Smooth muscle cell (in vitro differentiated cells): ENCODE measurements at regions not wholly inside any gene's neighbourhood (a gene's known extent, or its start where the extent isn't known, plus 50 kb on each side); places are given as distances from the start of the nearest gene placed in this dataset.

Experiments
- DNase-seq: peaks from one replicate; lab custom pipeline; 2025; ENCODE audit not compliant: unreplicated experiment; lab: John Stamatoyannopoulos, UW
- H2AFZ ChIP-seq: fragments of 200-600 bp; sonication (generic); 2 replicates; pipeline ENCODE4 v1.6.0; 2016; ENCODE audit warnings: antibody characterized with exemption, low read depth, mild to moderate bottlenecking
- H3F3A ChIP-seq: fragments of 200-600 bp; sonication (generic); 2 replicates; pipeline ENCODE4 v1.6.0; 2017; ENCODE audit warnings: antibody characterized with exemption, low read depth
- H3K27ac ChIP-seq: fragments of 200-600 bp; sonication (generic); 2 replicates; pipeline ENCODE4 v1.5.1; 2016; ENCODE audit warnings: low read depth, mild to moderate bottlenecking
- H3K27me3 ChIP-seq: fragments of 200-600 bp; sonication (generic); 2 replicates; pipeline ENCODE4 v1.6.1; 2016; ENCODE audit warnings: low read depth, mild to moderate bottlenecking
- H3K36me3 ChIP-seq: fragments of 200-600 bp; sonication (generic); 2 replicates; pipeline ENCODE4 v1.5.1; 2016; ENCODE audit warnings: low read depth
- H3K4me1 ChIP-seq: fragments of 200-600 bp; sonication (generic); 2 replicates; pipeline ENCODE4 v1.5.1; 2016; ENCODE audit warnings: low read depth
- H3K4me2 ChIP-seq: fragments of 200-600 bp; sonication (generic); 2 replicates; pipeline ENCODE4 v1.6.0; 2016; ENCODE audit warnings: mild to moderate bottlenecking
- H3K4me3 ChIP-seq: fragments of 200-600 bp; sonication (generic); 2 replicates; pipeline ENCODE4 v1.5.1; 2016; ENCODE audit warnings: mild to moderate bottlenecking
- H3K79me2 ChIP-seq: fragments of 200-600 bp; sonication (generic); 2 replicates; pipeline ENCODE4 v1.6.0; 2016; ENCODE audit warnings: low read depth, mild to moderate bottlenecking
- H3K9ac ChIP-seq: fragments of 200-600 bp; sonication (generic); 2 replicates; pipeline ENCODE4 v1.6.0; 2016; ENCODE audit warnings: low read depth
- H3K9me3 ChIP-seq: fragments of 200-600 bp; sonication (generic); replicated peaks from 2 replicates; pipeline ENCODE4 v1.5.1; 2016; ENCODE audit warnings: low read depth
- H4K20me1 ChIP-seq: fragments of 200-600 bp; sonication (generic); 2 replicates; pipeline ENCODE4 v1.6.0; 2016; ENCODE audit warnings: low read depth
- CTCF ChIP-seq: fragments of 200-600 bp; sonication (generic); IDR thresholded peaks from 2 replicates; pipeline ENCODE4 v1.5.1; 2017; ENCODE audit warnings: borderline replicate concordance, mild to moderate bottlenecking, antibody characterized with exemption; ENCODE audit not compliant: insufficient read depth, poor library complexity, severe bottlenecking
- WGBS: methylation state at CpG from one replicate; pipeline ENCODE4 v1.1.7; 2016; ENCODE audit warnings: low lambda C conversion rate; 5-methylcytosine and 5-hydroxymethylcytosine counted together

- Histone ChIP-seq H4K20me1 (no peaks in the 10 kb centered on the region), H3K9me3 (no peaks in the 10 kb centered on the region), H3K27me3 (no peaks in the 10 kb centered on the region), H3K4me2 (no peak overlapping the region), H3K4me3 (no peak overlapping the region), H3K27ac (no peak overlapping the region), H3K36me3 (no peaks in the 10 kb centered on the region), H3K79me2 (no peaks in the 10 kb centered on the region), H3K9ac (no peak overlapping the region), H2AFZ (no peak overlapping the region), H3F3A (no peaks in the 10 kb centered on the region), H3K4me1 (no peaks in the 10 kb centered on the region)
- no peak for DNase-seq
- no peak for TF ChIP-seq CTCF
Measured at GRCh38 chr4:59179372-59179771, 2020.8 kb upstream of the ADGRL3 start.

DNA sequence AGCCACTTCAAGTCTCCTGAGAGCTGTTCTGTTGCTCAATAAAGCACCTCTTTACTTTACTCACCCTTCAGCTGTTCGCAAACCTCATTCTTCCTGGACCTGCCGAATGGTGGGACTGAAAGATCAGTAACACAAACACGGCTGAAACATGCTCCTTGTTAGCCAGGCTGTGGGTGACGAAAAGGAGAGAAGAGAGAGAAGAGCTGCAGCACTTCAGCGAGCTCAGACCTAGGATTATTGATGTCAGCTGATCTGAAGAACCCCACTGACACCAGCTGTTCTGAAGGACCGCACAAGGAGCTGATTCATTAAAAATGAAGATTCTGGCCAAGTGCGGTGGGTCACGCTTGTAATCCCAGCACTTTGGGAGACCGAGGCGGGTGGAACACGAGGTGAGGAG lies 2020.0 kb upstream of the ADGRL3 start:
- H3K9ac ChIP-seq, result no peak overlapping the region
- DNase-seq, result no peak
- H3K9me3 ChIP-seq, result no peaks in the 10 kb centered on the region
- H3K4me1 ChIP-seq, result no peaks in the 10 kb centered on the region
- H3K79me2 ChIP-seq, result no peaks in the 10 kb centered on the region
- H3K4me2 ChIP-seq, result no peak overlapping the region
- no peak overlapping the region for H3K4me3 ChIP-seq
- TF ChIP-seq CTCF, result no peak
- H4K20me1 ChIP-seq, result no peaks in the 10 kb centered on the region
- no peaks in the 10 kb centered on the region for H3F3A ChIP-seq
- H3K27ac ChIP-seq, result no peak overlapping the region
- H3K27me3 ChIP-seq, result no peaks in the 10 kb centered on the region
- WGBS, result 83% methylated on average over 11 of the region's 11 CpGs
- no peaks in the 10 kb centered on the region for H3K36me3 ChIP-seq
- H2AFZ ChIP-seq, result no peak overlapping the region

DNA sequence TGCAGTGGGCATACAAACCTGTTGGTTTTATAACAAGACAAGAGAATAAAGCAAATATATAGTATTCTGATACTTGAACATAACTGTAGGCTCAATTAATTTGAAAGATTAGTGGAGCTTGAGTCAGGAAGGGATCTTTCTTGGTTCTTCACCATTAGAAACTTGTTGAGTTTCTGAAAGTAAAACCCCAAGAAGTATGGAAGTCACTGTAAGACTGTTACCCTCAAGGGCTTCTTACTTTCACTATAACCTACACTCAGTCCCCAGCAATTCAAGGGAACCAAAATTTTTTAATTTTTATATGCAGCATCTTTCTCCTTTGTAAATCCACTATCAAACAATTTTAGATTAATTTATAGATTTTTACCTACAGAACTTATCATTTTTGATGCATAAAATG lies 2019.2 kb upstream of the ADGRL3 start:
- no peak for TF ChIP-seq CTCF
- Histone ChIP-seq H3K79me2 (no peaks in the 10 kb centered on the region), H3K27ac (no peak overlapping the region), H3K27me3 (no peaks in the 10 kb centered on the region), H3K9ac (no peak overlapping the region), H3F3A (no peaks in the 10 kb centered on the region), H4K20me1 (no peaks in the 10 kb centered on the region), H3K4me2 (no peak overlapping the region), H2AFZ (no peak overlapping the region), H3K9me3 (no peaks in the 10 kb centered on the region), H3K36me3 (no peaks in the 10 kb centered on the region), H3K4me3 (no peak overlapping the region), H3K4me1 (no peaks in the 10 kb centered on the region)
- no peak for DNase-seq

- 26% methylated on average over 2 of the region's 2 CpGs for WGBS
- Histone ChIP-seq H3K9me3 (no peaks in the 10 kb centered on the region), H4K20me1 (no peaks in the 10 kb centered on the region), H3K4me2 (no peak overlapping the region), H3K4me1 (no peaks in the 10 kb centered on the region), H3K36me3 (no peaks in the 10 kb centered on the region), H3F3A (no peaks in the 10 kb centered on the region), H2AFZ (no peak overlapping the region), H3K4me3 (no peak overlapping the region), H3K9ac (no peak overlapping the region), H3K27ac (no peak overlapping the region), H3K79me2 (no peaks in the 10 kb centered on the region), H3K27me3 (no peaks in the 10 kb centered on the region)
- DNase-seq, result no peak
- TF ChIP-seq CTCF, result no peak
Measured at GRCh38 chr4:59195839-59196238, 2004.3 kb upstream of the ADGRL3 start.
